ENCODE measurements at regions not wholly inside any gene's neighbourhood (a gene's known extent, or its start where the extent isn't known, plus 50 kb on each side); places are given as distances from the start of the nearest gene placed in this dataset.

DNA sequence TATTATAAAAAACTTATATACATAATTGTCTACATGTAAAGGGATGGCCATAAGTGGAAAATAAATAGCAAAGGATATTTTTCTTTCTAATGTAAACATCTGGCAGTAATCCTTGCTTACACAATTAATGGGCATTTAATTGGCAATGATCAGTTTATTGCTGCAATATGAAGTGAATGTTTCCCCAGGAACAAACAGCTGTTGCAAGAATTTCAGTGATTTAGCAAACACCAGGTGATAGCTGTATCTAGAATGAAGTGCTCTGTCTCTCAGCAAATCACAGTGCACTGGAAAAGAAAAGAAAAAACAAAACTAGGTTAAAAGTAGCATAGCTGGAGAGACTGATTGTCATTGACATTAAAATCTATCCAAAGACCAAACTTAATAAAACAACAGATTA, 594.5 kb upstream of the ARRDC3 start:
- DNase-seq (ENCODE audit: low spot score) (no peak), ATAC-seq (ENCODE audit: low FRiP score) (no peak)
- no peak for TF ChIP-seq CTCF (IDR thresholded peaks at IDR 0.05)

GRCh38 chr5:91976451-91976850, 593.3 kb upstream of the ARRDC3 start:
- DNase-seq (ENCODE audit: low spot score) (no peak), ATAC-seq (ENCODE audit: low FRiP score) (no peak)
- TF ChIP-seq CTCF (IDR thresholded peaks at IDR 0.05): no peak

DNA sequence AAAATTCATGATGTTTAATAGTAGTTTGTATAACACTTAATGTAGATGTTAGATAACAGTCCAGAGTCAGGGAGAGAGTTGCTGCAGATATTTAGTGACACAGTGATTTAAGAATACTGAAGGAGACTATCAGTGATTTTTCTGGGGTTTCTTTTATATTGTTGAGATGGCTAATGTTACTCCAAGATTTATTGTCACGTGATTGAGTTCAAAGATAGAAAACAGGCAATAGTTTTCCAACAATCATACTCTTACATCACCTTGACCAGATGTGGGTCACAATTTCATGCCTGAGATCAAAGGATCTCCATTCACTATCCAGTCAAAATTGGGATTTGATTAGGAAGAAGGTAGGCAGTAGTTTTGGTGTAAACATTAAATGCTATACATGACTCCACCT, 580.0 kb upstream of the ARRDC3 start:
- no peak for ATAC-seq (ENCODE audit: low FRiP score)
- TF ChIP-seq CTCF (IDR thresholded peaks at IDR 0.05): no peak
- DNase-seq (ENCODE audit: low spot score): no peak

DNA sequence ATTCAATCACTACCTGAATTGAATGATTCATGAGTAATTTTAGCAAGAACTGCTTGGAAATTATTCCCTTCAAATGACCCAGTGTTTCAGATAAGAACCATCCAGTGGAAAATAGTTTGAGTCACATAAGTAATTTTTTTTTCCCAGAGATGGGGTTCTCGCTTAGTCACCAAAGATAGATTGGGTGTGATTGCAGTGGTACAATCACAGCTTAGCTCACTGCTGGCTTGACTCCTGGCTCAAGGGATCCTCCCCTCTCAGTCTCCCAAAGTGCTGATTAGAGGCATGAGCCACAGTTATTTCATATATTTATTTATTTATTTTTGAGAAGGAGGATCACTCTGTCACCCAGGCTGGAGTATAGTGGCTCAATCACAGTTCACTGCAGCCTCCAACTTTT, 574.5 kb upstream of the ARRDC3 start:
- ATAC-seq (ENCODE audit: low FRiP score) (no peak), DNase-seq (ENCODE audit: low spot score) (no peak)

DNA sequence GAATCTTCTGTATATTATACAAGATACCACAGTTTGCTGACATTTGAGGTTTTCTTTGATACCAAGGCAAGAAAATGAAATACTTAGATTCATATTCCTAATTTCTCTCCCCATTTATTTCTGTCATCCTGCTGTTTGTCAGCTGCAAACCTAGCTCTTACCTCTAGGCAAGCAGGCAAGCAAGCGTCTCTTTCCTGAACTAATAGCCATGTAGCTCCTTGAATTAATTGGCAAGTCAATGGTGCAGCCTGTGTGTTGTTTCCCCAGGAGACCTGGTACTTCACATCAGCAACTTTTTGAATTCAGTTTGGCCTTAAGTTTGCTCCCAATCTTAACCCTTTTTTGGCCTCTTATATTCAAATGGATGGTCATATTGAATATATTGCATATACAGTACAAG, 573.6 kb upstream of the ARRDC3 start:
- no peak for DNase-seq (ENCODE audit: low spot score)
- ATAC-seq (ENCODE audit: low FRiP score): no peak
- no peak for TF ChIP-seq CTCF (IDR thresholded peaks at IDR 0.05)

More for the DNA sequence above, 574.5 kb upstream of the ARRDC3 start:
- no peak for TF ChIP-seq CTCF (IDR thresholded peaks at IDR 0.05)

GRCh38 chr5:91955610-91956009, 572.5 kb upstream of the ARRDC3 start:
- TF ChIP-seq CTCF (IDR thresholded peaks at IDR 0.05): no peak
- no peak for DNase-seq (ENCODE audit: low spot score)
- no peak for ATAC-seq (ENCODE audit: low FRiP score)

DNA sequence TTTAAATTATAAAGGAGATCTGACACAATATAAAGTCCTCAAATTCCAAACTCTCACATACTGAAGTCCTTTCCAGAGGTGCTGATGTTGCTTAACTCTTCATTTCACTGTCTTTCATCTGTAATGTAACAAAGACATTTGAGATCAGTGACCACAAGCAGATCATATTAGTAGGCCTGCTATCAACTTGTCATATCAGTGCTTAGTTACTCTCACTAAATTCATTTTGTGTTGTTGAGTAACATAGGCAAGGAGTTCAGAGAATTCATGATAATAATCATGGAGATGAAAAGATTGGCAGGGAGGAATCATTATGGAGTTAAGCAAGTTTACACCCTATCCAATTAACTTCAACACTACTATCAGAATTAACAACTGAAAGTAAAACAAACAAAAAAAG, 571.0 kb upstream of the ARRDC3 start:
- no peak for TF ChIP-seq CTCF (IDR thresholded peaks at IDR 0.05)
- no peak for ATAC-seq (ENCODE audit: low FRiP score)
- DNase-seq (ENCODE audit: low spot score): no peak
